ENCODE measurements at regions not wholly inside any gene's neighbourhood (a gene's known extent, or its start where the extent isn't known, plus 50 kb on each side); places are given as distances from the start of the nearest gene placed in this dataset.

GRCh38 chr3:159929171-159930141, 59.2 kb upstream of the IL12A start:
- TF ChIP-seq ZC3H10 (CRISPR knock-in tag; IDR thresholded peaks at IDR 0.05) (no peak), SNAI2 (CRISPR knock-in tag; IDR thresholded peaks at IDR 0.05) (no peak), TSHZ2 (CRISPR knock-in tag; IDR thresholded peaks at IDR 0.05) (no peak), ZNF70 (CRISPR knock-in tag; IDR thresholded peaks at IDR 0.05) (no peak), OSR1 (CRISPR knock-in tag; IDR thresholded peaks at IDR 0.05) (no peak), CSRNP3 (CRISPR knock-in tag; IDR thresholded peaks at IDR 0.05) (no peak), BACH2 (CRISPR knock-in tag; IDR thresholded peaks at IDR 0.05; ENCODE audit: borderline replicate concordance) (no peak), ZFP30 (CRISPR knock-in tag; IDR thresholded peaks at IDR 0.05) (no peak), CREB5 (CRISPR knock-in tag; IDR thresholded peaks at IDR 0.05; ENCODE audit: low read depth) (no peak), PATZ1 (CRISPR knock-in tag; IDR thresholded peaks at IDR 0.05; ENCODE audit: borderline replicate concordance) (no peak)

Measured in SK-N-SH treated with all-trans-retinoic acid at 6 μM for 48 hours (cell line).